ENCODE measurements at regions not wholly inside any gene's neighbourhood (a gene's known extent, or its start where the extent isn't known, plus 50 kb on each side); places are given as distances from the start of the nearest gene placed in this dataset.
"Not testable (repeated sequence)": the region's sequence is repeated elsewhere in the genome, so short reads cannot be mapped to it uniquely, and the experiment has no call there.

DNA sequence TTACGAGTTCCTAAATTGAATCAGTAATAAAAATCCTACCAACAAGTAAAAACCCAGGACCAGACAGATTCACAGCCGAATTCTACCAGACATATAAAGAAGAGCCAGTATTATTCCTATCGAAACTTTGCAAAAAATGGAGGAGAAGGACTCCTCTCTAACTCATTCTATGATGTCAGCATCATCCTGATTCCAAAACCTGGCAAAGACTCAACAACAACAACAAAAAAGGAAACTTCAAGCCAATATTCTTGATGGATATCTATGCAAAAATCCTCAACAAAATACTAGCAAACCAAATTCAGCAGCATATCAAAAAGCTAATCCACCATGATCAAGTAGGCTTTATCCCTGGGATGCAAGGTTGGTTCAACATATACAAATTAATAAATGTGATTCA is 84.6 kb upstream of the ADRB2 start:
- DNase-seq (ENCODE audit: low read depth in 2 of 2): not testable (repeated sequence)

DNA sequence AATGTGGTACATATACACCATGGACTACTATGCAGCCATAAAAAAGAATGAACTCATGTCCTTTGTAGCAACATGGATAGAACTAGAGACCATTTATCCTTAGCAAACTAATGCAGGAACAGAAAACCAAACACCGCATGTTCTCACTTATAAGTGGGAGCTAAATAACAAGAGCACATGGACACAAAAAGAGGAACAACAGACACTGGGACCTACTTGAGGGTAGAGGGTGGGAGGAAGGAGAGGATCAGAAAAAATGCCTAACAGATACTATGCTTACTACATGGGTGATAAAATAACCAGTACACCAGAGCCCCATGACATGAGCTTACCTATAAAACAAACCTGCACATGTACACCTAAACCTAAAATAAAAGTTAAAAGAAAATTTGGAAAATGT is 82.0 kb upstream of the ADRB2 start:
- DNase-seq (ENCODE audit: low read depth in 2 of 2): not testable (repeated sequence)

- no peak for DNase-seq (ENCODE audit: low read depth in 2 of 2)
Measured at GRCh38 chr5:148746826-148747535, 79.4 kb upstream of the ADRB2 start.

- no peak for DNase-seq (ENCODE audit: low read depth in 2 of 2)
Measured at GRCh38 chr5:148747536-148747906, 78.9 kb upstream of the ADRB2 start.

DNA sequence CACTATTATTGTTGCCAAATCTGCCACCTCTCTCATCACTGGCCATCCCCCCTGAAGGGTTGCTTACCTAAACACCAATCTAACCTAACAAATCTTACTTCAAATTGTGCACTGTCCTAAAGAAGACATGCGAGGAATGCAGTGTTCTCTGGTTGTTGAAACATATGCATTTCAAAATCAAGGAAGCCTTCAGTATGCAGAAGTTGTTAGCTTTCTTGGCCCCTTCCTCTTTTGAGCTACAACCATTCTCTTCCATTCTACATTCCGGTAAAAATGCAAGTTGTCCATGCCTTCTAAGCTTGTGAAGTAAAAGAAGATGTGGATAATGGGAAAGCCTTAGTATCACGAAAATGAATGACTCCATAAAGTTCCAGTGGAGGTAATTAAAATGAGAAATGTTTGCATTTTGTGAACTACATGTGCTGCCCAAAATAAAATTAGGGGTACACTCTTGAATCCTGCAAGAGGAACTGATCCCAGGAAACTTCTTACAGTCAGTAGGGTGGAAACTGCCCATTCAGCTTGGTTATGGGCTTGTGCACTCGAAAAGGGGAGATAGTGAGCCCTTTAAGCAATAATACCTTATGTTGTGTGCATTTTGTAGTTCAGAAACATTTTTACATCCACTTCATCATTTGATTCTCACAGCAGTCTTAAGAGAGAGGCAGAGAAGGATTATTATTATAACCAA is 77.6 kb upstream of the ADRB2 start:
- no peak for DNase-seq (ENCODE audit: low read depth in 2 of 2)

- DNase-seq (ENCODE audit: low read depth in 2 of 2): no peak
Measured at GRCh38 chr5:148750614-148751013, 75.8 kb upstream of the ADRB2 start.

DNA sequence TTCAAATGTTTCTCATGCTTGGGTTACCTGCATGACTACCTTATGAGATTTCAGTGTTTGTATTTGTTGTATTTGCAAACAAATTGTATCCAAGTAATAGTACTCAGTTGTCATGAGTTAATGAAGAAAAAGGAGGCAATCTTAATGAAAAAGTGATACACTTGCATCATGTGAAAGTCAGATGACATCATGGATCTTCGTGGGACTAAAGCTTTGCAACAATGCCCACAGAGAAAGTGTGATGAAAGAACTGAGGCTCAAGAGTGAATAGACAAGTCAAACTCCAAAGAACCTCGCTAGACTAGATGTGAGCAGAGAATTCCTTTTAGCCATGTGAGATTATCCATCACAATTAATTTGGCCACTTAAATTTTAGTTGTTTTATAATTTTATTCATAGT is 75.4 kb upstream of the ADRB2 start:
- no peak for DNase-seq (ENCODE audit: low read depth in 2 of 2)

GRCh38 chr5:148752375-148752774 is 74.0 kb upstream of the ADRB2 start:
- not testable (repeated sequence) for DNase-seq (ENCODE audit: low read depth in 2 of 2)

GRCh38 chr5:148759101-148759500 is 67.3 kb upstream of the ADRB2 start:
- no peak for DNase-seq (ENCODE audit: low read depth in 2 of 2)

DNA sequence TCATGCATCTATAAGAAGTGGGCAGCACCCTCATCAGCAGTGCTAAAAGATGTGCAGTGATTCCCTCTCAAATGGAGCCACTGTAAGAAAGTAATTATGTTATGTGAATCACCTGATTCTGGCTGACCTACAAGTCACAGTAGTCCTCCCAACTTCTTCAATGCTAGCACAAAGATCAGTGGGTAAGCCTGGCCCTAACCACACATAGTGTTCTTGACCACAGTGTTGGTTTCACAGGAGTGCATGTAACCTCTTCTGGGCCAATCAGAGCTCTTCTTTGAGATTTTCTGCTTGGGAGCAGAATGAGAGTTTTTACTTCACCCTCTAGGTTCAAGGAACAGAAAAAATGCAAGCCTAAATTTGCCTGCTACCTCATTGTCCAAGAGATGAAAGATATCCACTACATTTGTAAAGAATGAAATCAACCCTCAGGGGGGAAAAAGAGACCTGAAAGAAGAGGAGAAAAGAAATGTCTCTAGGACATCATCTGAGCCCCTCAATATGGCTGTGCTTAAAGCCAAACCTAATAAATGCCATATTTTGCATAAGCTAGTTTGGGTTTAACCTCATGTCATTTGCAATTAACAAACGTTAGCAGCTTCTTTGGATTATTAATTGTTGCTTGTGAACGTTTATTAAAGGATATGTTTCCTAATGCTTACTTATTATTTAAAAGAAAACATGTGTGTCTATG is 65.3 kb upstream of the ADRB2 start:
- DNase-seq (ENCODE audit: low read depth in 2 of 2): no peak

DNA sequence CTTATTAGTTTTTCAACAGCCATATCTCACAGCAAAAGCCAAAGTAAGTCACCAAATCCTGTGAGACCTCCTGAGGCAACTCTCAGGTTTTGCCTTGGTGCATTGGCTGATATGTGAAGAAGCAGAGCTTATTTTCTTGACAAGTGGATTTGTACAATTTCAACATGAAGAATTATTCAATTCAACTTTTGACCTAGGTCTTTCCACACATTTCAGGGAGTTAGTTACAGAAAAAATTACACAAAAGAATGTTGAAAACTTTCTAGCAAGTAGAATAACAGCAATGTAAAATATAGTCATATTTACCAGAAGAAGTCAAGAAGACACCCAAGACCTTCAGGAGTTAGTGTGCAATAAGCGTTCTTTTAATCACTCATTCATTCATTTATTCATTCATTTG is 62.4 kb upstream of the ADRB2 start:
- no peak for DNase-seq (ENCODE audit: low read depth in 2 of 2)

- DNase-seq (ENCODE audit: low read depth in 2 of 2): no peak
Measured at GRCh38 chr5:148765061-148765460, 61.4 kb upstream of the ADRB2 start.

GRCh38 chr5:148768806-148769415 is 57.5 kb upstream of the ADRB2 start:
- DNase-seq (ENCODE audit: low read depth in 2 of 2): no peak

DNA sequence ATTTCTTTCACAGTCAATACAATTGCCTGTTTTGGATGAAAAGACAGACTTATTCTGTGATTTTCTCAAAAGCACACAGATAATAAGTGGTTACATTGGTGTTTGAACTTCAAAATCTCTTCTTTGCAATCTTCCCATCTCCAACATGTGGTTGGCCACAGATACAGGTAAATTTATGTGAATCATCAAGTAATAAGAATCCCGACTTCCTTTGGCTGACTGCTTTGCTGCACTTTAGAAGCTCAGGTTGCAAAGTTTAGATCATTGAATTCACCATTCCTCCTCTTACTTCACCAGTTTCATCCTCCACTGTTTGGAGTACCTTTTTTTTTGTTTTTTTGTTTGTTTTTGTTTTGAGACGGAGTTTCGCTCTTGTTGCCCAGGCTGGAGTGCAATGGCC is 56.5 kb upstream of the ADRB2 start:
- no peak for DNase-seq (ENCODE audit: low read depth in 2 of 2)

GRCh38 chr5:148774313-148774712 is 52.1 kb upstream of the ADRB2 start:
- no peak for DNase-seq (ENCODE audit: low read depth in 2 of 2)

- DNase-seq (ENCODE audit: low read depth in 2 of 2): no peak
Measured at GRCh38 chr5:148776261-148776660, 50.1 kb upstream of the ADRB2 start.

Data from stimulated activated CD4-positive, alpha-beta T cell treated with anti-CD3 and anti-CD28 coated beads, Interleukin-12 subunit alpha, Interleukin-12 subunit beta, amount 100 ng/mL, for 24 hours (primary cell).